Endodermal cell (in vitro differentiated cells): ENCODE measurements at regions not wholly inside any gene's neighbourhood (a gene's known extent, or its start where the extent isn't known, plus 50 kb on each side); places are given as distances from the start of the nearest gene placed in this dataset.

Experiments used
- DNase-seq: peaks from one replicate; pipeline ENCODE4 v3.0.0-alpha.2; 2017
- H3K27ac ChIP-seq: 2 replicates; pipeline ENCODE4 v1.5.1; 2013; ENCODE audit warnings: mild to moderate bottlenecking, low read depth, low read length, moderate library complexity
- H3K27me3 ChIP-seq: 2 replicates; pipeline ENCODE4 v1.6.1; 2013; ENCODE audit warnings: mild to moderate bottlenecking, low read length, moderate library complexity; ENCODE audit not compliant: insufficient read depth, control insufficient read depth, poor library complexity, severe bottlenecking
- H3K36me3 ChIP-seq: 2 replicates; pipeline ENCODE4 v1.7.0; 2013; ENCODE audit warnings: mild to moderate bottlenecking, low read length, moderate library complexity; ENCODE audit not compliant: control insufficient read depth, insufficient read depth
- H3K4me1 ChIP-seq: one replicate; pipeline ENCODE4 v1.7.0; 2013; ENCODE audit warnings: low read length; ENCODE audit not compliant: control insufficient read depth, insufficient read depth
- H3K4me3 ChIP-seq: 2 replicates; pipeline ENCODE4 v1.5.1; 2013; ENCODE audit warnings: mild to moderate bottlenecking, low read length, moderate library complexity
- H3K9ac ChIP-seq: 2 replicates; pipeline ENCODE4 v1.6.1; 2013; ENCODE audit warnings: mild to moderate bottlenecking, low read length, moderate library complexity; ENCODE audit not compliant: poor library complexity, severe bottlenecking; ENCODE audit errors: extremely low read depth
- H3K9me3 ChIP-seq: 2 replicates; pipeline ENCODE4 v1.6.1; 2013; ENCODE audit warnings: mild to moderate bottlenecking, low read length, moderate library complexity; ENCODE audit not compliant: control insufficient read depth
- H3K27ac Mint-ChIP-seq: 2 replicates; pipeline ENCODE4 v1.8.0; 2020; ENCODE audit warnings: mixed read lengths
- H3K27me3 Mint-ChIP-seq: 2 replicates; pipeline ENCODE4 v1.8.0; 2021; ENCODE audit warnings: mild to moderate bottlenecking, mixed read lengths; ENCODE audit not compliant: insufficient read depth
- H3K36me3 Mint-ChIP-seq: 2 replicates; pipeline ENCODE4 v1.8.0; 2020; ENCODE audit warnings: low read depth, mixed read lengths
- H3K4me1 Mint-ChIP-seq: 2 replicates; pipeline ENCODE4 v1.8.0; 2020; ENCODE audit warnings: mixed read lengths
- H3K4me3 Mint-ChIP-seq: 2 replicates; pipeline ENCODE4 v1.8.0; 2020; ENCODE audit warnings: mild to moderate bottlenecking, moderate library complexity, mixed read lengths
- H3K9me3 Mint-ChIP-seq: 2 replicates; pipeline ENCODE4 v1.8.0; 2020; ENCODE audit warnings: mild to moderate bottlenecking, mixed read lengths
- WGBS, 2 experiments: methylation state at CpG; one replicate each; pipeline versions ENCODE4 v1.1.5 to v1.1.7; 2013; ENCODE audit warnings: missing lambda C conversion rate in 2 of 2, mixed read lengths in 1 of 2; ENCODE audit not compliant: insufficient coverage in 1 of 2, insufficient read length in 1 of 2; 5-methylcytosine and 5-hydroxymethylcytosine counted together
- TF ChIP-seq, protein P1 (sequence below): fragments of 200-600 bp; sonication (generic); conservative IDR thresholded peaks from 2 replicates; pipeline ENCODE4 v1.5.0; 2021; ENCODE audit warnings: antibody characterized with exemption, mild to moderate bottlenecking

DNA sequence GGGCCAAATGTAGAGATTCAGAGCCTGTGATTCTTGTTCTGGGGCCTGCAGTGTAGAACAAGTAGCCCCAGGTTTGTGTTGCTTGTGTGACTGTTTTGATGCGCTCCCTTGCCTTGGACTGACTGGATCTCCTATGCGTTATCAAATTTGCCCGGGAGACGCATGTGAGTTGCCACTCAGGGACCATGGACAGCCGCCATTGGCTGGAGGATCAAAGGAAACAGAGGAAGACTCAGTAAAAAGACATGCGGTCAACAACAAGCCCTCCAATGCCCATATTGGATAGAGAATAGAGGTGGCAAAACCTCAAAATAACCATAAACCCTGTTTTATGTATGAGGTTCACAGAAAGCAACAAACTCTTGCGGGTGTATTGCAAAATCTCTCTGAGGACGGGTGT, 327.5 kb upstream of the IGFBP7 start:
- Histone ChIP-seq H3K9me3 (no peaks in the 10 kb centered on the region), H3K4me3 (no peak overlapping the region), H3K27me3 (no peaks in the 10 kb centered on the region), H3K36me3 (no peaks in the 10 kb centered on the region), H3K27ac (no peak overlapping the region), H3K9ac (no peak overlapping the region), H3K4me1 (no peaks in the 10 kb centered on the region)
- Mint-ChIP-seq H3K4me1 (no peaks in the 10 kb centered on the region), H3K4me3 (no peak overlapping the region), H3K27ac (no peak overlapping the region), H3K9me3 (no peaks in the 10 kb centered on the region), H3K27me3 (no peaks in the 10 kb centered on the region), H3K36me3 (no peaks in the 10 kb centered on the region)
- WGBS, 2 experiments = 89 to 100% methylated on average over 3 to 6 of the region's 8 CpGs
- TF ChIP-seq, protein P1, sequence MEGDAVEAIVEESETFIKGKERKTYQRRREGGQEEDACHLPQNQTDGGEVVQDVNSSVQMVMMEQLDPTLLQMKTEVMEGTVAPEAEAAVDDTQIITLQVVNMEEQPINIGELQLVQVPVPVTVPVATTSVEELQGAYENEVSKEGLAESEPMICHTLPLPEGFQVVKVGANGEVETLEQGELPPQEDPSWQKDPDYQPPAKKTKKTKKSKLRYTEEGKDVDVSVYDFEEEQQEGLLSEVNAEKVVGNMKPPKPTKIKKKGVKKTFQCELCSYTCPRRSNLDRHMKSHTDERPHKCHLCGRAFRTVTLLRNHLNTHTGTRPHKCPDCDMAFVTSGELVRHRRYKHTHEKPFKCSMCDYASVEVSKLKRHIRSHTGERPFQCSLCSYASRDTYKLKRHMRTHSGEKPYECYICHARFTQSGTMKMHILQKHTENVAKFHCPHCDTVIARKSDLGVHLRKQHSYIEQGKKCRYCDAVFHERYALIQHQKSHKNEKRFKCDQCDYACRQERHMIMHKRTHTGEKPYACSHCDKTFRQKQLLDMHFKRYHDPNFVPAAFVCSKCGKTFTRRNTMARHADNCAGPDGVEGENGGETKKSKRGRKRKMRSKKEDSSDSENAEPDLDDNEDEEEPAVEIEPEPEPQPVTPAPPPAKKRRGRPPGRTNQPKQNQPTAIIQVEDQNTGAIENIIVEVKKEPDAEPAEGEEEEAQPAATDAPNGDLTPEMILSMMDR = no peak
- DNase-seq = no peak

DNA sequence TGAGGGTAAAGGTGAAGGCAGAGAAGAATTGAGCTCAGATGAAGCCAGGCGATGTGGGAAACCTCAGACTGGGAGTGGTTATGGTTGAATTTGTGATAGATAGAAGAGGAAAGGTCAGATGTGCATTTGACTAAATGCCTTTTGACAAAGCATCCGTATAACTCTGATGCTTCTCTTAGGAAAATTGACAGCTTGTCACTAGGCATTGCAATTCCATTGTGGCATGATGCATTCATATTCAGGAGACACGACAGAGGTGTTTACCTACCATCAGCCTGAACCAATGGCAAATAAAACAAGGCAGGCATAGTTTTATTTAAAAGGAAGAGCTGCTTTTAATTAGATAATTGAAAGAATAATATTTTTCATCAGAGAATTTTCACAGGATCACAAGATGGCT, 325.1 kb upstream of the IGFBP7 start:
- Histone ChIP-seq H3K36me3 (no peaks in the 10 kb centered on the region), H3K9ac (no peak overlapping the region), H3K9me3 (no peaks in the 10 kb centered on the region), H3K27me3 (no peaks in the 10 kb centered on the region), H3K4me3 (no peak overlapping the region), H3K4me1 (no peaks in the 10 kb centered on the region), H3K27ac (no peak overlapping the region)
- no peaks in the 10 kb centered on the region for H3K27me3 Mint-ChIP-seq
- H3K4me3 Mint-ChIP-seq = no peak overlapping the region
- TF ChIP-seq, protein P1 = no peak
- no peak for DNase-seq
- H3K4me1 Mint-ChIP-seq = no peaks in the 10 kb centered on the region
- no peak overlapping the region for H3K27ac Mint-ChIP-seq
- H3K9me3 Mint-ChIP-seq = no peaks in the 10 kb centered on the region
- 92 to 95% methylated on average over 2 to 3 of the region's 3 CpGs for WGBS, 2 experiments
- no peaks in the 10 kb centered on the region for H3K36me3 Mint-ChIP-seq

DNA sequence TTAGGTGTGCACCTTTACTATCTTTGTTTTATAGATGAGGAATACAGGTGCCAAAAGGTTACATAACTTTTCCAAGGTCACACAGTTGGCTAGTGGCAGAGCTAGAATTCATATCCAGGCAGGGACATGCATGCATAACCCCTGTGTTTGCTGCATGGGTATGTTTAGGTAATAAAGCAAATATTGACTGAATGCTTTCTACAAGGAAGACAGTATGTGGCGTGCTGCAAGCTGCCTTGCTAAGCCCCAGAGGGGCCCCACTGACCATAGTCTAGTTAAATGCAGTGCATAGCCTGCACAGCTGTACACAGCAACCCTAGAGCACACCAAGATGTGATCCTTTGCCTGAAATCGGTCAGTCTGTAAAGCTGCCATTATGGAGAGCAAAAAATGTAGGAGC, 320.5 kb upstream of the IGFBP7 start:
- no peaks in the 10 kb centered on the region for H3K4me1 ChIP-seq
- no peaks in the 10 kb centered on the region for H3K36me3 ChIP-seq
- H3K27me3 ChIP-seq = no peaks in the 10 kb centered on the region
- no peaks in the 10 kb centered on the region for H3K9me3 Mint-ChIP-seq
- H3K36me3 Mint-ChIP-seq = no peaks in the 10 kb centered on the region
- H3K4me3 ChIP-seq = no peak overlapping the region
- TF ChIP-seq, protein P1 = no peak
- no peaks in the 10 kb centered on the region for H3K4me1 Mint-ChIP-seq
- no peak overlapping the region for H3K27ac Mint-ChIP-seq
- H3K9ac ChIP-seq = no peak overlapping the region
- H3K4me3 Mint-ChIP-seq = no peak overlapping the region
- H3K27ac ChIP-seq = no peak overlapping the region
- no peak for DNase-seq
- H3K27me3 Mint-ChIP-seq = no peaks in the 10 kb centered on the region
- no peaks in the 10 kb centered on the region for H3K9me3 ChIP-seq
- 94 to 100% methylated on average over 1 to 2 of the region's 2 CpGs for WGBS, 2 experiments
